Muscle of back (tissue), 3 donors: ENCODE measurements at regions not wholly inside any gene's neighbourhood (a gene's known extent, or its start where the extent isn't known, plus 50 kb on each side); places are given as distances from the start of the nearest gene placed in this dataset.
A peak's percentile ranks its signal among the peaks of the same experiment; 100 is the strongest.

Experiments used
- DNase-seq, 3 donors: peaks; one replicate each; pipeline versions ENCODE4 v3.0.0 to v3.0.0-alpha.2; 2013

- DNase-seq: no peak
Measured at GRCh38 chr6:8749465-8749864, 314.1 kb upstream of the SLC35B3 start.

- no peak for DNase-seq
Measured at GRCh38 chr6:8743170-8743745, 307.9 kb upstream of the SLC35B3 start.

- no peak for DNase-seq
Measured at GRCh38 chr6:8739454-8739853, 304.1 kb upstream of the SLC35B3 start.

- no peak for DNase-seq
Measured at GRCh38 chr6:8738951-8739350, 303.6 kb upstream of the SLC35B3 start.

- DNase-seq: peak in 2 of 3 donors; percentile 0 to 5
Measured at GRCh38 chr6:8736156-8736895, 301.0 kb upstream of the SLC35B3 start.

- no peak for DNase-seq
Measured at GRCh38 chr6:8733879-8734278, 298.5 kb upstream of the SLC35B3 start.

- DNase-seq: no peak
Measured at GRCh38 chr6:8731874-8732273, 296.5 kb upstream of the SLC35B3 start.

GRCh38 chr6:8710668-8711431 lies 275.5 kb upstream of the SLC35B3 start:
- no peak for DNase-seq

- peak; percentile 15 to 59 (median 40) for DNase-seq
Measured at GRCh38 chr6:8707956-8708772, 272.8 kb upstream of the SLC35B3 start.

- DNase-seq: no peak
Measured at GRCh38 chr6:8707369-8707768, 272.0 kb upstream of the SLC35B3 start.

- DNase-seq: no peak
Measured at GRCh38 chr6:8705435-8706020, 270.2 kb upstream of the SLC35B3 start.

- DNase-seq: no peak
Measured at GRCh38 chr6:8703059-8703458, 267.7 kb upstream of the SLC35B3 start.

- DNase-seq: no peak
Measured at GRCh38 chr6:8688821-8689220, 253.5 kb upstream of the SLC35B3 start.

- DNase-seq: no peak
Measured at GRCh38 chr6:8686077-8686476, 250.7 kb upstream of the SLC35B3 start.

GRCh38 chr6:8683204-8683603 lies 247.9 kb upstream of the SLC35B3 start:
- no peak for DNase-seq

GRCh38 chr6:8679823-8680222 lies 244.5 kb upstream of the SLC35B3 start:
- DNase-seq: no peak

GRCh38 chr6:8678466-8678865 lies 243.1 kb upstream of the SLC35B3 start:
- DNase-seq: no peak

- no peak for DNase-seq
Measured at GRCh38 chr6:8674126-8674525, 238.8 kb upstream of the SLC35B3 start.

- DNase-seq: no peak
Measured at GRCh38 chr6:8672882-8673281, 237.5 kb upstream of the SLC35B3 start.

- no peak for DNase-seq
Measured at GRCh38 chr6:8670792-8671191, 235.4 kb upstream of the SLC35B3 start.

- DNase-seq: no peak
Measured at GRCh38 chr6:8664700-8665099, 229.4 kb upstream of the SLC35B3 start.

GRCh38 chr6:8664070-8664469 lies 228.7 kb upstream of the SLC35B3 start:
- no peak for DNase-seq
